ENCODE measurements at regions not wholly inside any gene's neighbourhood (a gene's known extent, or its start where the extent isn't known, plus 50 kb on each side); places are given as distances from the start of the nearest gene placed in this dataset.

- TF ChIP-seq CTCF (IDR thresholded peaks at IDR 0.05) = no peak
- TF ChIP-seq POLR2A (IDR thresholded peaks at IDR 0.05) = no peak
These were observed 266.7 kb upstream of the SMARCA2 start for GRCh38 chr9:1748407-1748806.

Measured in testis (tissue), 2 donors.